GM12801 (cell line): ENCODE measurements at regions not wholly inside any gene's neighbourhood (a gene's known extent, or its start where the extent isn't known, plus 50 kb on each side); places are given as distances from the start of the nearest gene placed in this dataset.

Experiments used
- CTCF ChIP-seq: IDR thresholded peaks from one replicate; pipeline ENCODE4 v1.5.1; 2011; ENCODE audit warnings: control low read depth; ENCODE audit not compliant: insufficient read length; ENCODE audit errors: extremely low read depth

DNA sequence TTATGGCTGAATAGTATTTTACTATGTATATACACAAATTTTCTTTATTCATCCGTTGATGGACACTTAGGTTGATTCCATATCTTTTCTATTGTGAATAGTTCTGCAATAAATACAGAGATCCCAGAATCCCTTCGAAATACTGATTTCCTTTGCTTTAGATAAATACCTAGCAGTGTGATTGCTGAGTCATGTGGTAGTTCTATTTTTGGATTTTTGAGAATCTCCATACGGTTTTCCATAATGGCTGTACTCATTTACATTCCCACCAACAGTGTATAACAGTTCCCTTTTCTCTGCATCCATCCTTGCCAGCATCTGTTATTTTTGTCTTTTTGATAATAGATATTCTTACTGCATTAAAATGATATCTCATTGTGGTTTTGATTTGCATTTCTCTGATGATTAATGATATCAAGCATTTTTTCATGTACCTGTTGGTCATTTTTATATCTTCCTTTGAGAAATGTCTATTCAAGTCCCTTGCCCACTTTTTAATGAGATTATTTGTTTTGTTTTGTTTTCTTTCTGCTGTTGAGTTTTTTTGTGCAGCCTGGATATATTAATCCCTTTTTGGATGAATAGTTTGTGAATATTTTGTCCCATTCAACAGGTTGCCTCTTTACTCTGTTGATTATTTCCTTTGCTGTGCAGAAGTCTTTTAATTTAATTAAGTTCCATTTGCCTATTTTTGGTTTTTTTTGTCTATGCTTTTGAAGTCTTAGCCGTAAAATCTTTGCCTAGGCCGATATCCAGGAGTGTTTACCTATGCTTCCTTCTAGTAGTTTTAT is 466.7 kb upstream of the TENM3 start:
- TF ChIP-seq CTCF, result no peak

- TF ChIP-seq CTCF, result no peak
These were observed 465.7 kb upstream of the TENM3 start for GRCh38 chr4:181777518-181777917.

GRCh38 chr4:181784881-181785280 is 458.3 kb upstream of the TENM3 start:
- TF ChIP-seq CTCF, result no peak

DNA sequence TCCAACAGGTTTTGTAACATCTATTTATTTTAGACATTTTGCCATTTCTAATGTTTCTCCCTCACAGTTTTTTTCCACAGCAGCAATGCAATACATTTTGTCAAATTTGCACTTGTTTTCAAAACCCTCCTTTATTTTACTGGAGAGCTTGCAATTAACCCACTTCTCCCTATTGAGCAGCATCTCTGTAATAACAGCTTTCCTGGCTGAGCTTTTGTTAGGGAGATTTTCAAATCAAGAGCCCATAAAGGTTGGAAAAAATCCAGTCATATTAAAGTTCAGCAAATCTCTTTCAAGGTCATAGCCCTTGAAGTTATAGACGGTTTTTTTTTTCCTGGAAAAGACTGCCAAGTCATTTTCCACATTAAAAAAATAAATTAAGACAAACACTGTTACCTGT is 450.6 kb upstream of the TENM3 start:
- no peak for TF ChIP-seq CTCF

DNA sequence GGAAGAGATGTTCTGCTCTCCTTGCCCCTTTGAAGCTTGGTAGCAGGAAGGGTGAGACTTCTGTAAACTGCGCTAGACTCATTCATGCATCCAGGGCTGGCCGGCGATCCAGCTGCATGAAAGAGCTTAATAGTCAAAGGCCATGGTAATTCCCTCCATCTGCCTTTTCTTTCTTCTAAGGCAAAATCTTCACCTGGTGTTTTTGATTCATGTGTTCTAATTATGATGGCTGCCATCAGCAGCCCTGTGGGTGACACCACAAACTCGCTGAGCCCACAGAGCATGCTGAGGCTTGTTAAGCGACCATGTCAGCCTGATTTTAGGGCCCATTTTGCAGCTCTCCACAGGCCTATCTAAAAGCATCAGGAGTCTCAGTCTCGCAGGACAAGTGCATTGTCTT is 450.1 kb upstream of the TENM3 start:
- TF ChIP-seq CTCF, result no peak

- no peak for TF ChIP-seq CTCF
These were observed 446.7 kb upstream of the TENM3 start for GRCh38 chr4:181796502-181796901.

DNA sequence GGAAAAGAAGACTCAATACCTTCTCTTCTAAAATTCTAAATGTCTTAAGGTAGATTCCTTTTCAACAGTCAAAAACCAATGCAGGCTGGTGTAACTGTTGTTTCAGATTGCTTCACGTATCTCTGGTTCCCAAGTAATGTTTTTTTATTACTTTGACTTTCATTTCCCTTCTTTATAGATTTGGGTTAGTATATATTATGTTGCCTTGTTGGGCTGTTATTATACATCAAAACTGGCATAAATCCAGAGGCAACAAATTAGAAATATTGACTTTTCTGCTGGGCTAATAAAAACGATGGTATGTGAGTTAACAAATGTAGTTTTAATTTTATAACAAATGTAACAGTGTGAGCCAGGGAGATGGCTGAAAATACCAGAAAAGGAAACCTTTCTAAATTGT is 444.7 kb upstream of the TENM3 start:
- no peak for TF ChIP-seq CTCF
